ENCODE measurements at regions not wholly inside any gene's neighbourhood (a gene's known extent, or its start where the extent isn't known, plus 50 kb on each side); places are given as distances from the start of the nearest gene placed in this dataset.

- TF ChIP-seq FOXP2 (optimal IDR thresholded peaks at IDR 0.05; ENCODE audit: borderline replicate concordance, extremely low read depth, extremely low read length, insufficient read depth) (no peak), REST (IDR thresholded peaks at IDR 0.05; ENCODE audit: insufficient read depth in 1 of 2, low read depth in 2 of 2, low read length in 2 of 2) (no peak), SIN3A (IDR thresholded peaks at IDR 0.05; ENCODE audit: borderline replicate concordance, insufficient read depth, low read length) (no peak), POLR2AphosphoS5 (IDR thresholded peaks at IDR 0.05; ENCODE audit: low read depth, low read length) (no peak), TAF1 (IDR thresholded peaks at IDR 0.05; ENCODE audit: borderline replicate concordance, insufficient read depth, low read length) (no peak)
Observed at GRCh38 chr16:6246266-6246665, 1086.4 kb upstream of the RBFOX1 start.

GRCh38 chr16:6232056-6232455, 1100.6 kb upstream of the RBFOX1 start:
- TF ChIP-seq SIN3A (IDR thresholded peaks at IDR 0.05; ENCODE audit: borderline replicate concordance, insufficient read depth, low read length) (no peak), POLR2AphosphoS5 (IDR thresholded peaks at IDR 0.05; ENCODE audit: low read depth, low read length) (no peak), REST (IDR thresholded peaks at IDR 0.05; ENCODE audit: insufficient read depth in 1 of 2, low read depth in 2 of 2, low read length in 2 of 2) (no peak), TAF1 (IDR thresholded peaks at IDR 0.05; ENCODE audit: borderline replicate concordance, insufficient read depth, low read length) (no peak), FOXP2 (optimal IDR thresholded peaks at IDR 0.05; ENCODE audit: borderline replicate concordance, extremely low read depth, extremely low read length, insufficient read depth) (no peak)

- TF ChIP-seq SIN3A (IDR thresholded peaks at IDR 0.05; ENCODE audit: borderline replicate concordance, insufficient read depth, low read length) (no peak), TAF1 (IDR thresholded peaks at IDR 0.05; ENCODE audit: borderline replicate concordance, insufficient read depth, low read length) (no peak), FOXP2 (optimal IDR thresholded peaks at IDR 0.05; ENCODE audit: borderline replicate concordance, extremely low read depth, extremely low read length, insufficient read depth) (no peak), POLR2AphosphoS5 (IDR thresholded peaks at IDR 0.05; ENCODE audit: low read depth, low read length) (no peak), REST (IDR thresholded peaks at IDR 0.05; ENCODE audit: insufficient read depth in 1 of 2, low read depth in 2 of 2, low read length in 2 of 2) (no peak)
Observed at GRCh38 chr16:6231398-6231797, 1101.2 kb upstream of the RBFOX1 start.

- no peak for TF ChIP-seq POLR2AphosphoS5 (IDR thresholded peaks at IDR 0.05; ENCODE audit: low read depth, low read length)
Observed at GRCh38 chr16:6229186-6229585, 1103.5 kb upstream of the RBFOX1 start.

- TF ChIP-seq POLR2AphosphoS5 (IDR thresholded peaks at IDR 0.05; ENCODE audit: low read depth, low read length) = no peak
- no peak for TF ChIP-seq SIN3A (IDR thresholded peaks at IDR 0.05; ENCODE audit: borderline replicate concordance, insufficient read depth, low read length)
- TF ChIP-seq FOXP2 (optimal IDR thresholded peaks at IDR 0.05; ENCODE audit: borderline replicate concordance, extremely low read depth, extremely low read length, insufficient read depth) = no peak
- no peak for TF ChIP-seq REST (IDR thresholded peaks at IDR 0.05; ENCODE audit: insufficient read depth in 1 of 2, low read depth in 2 of 2, low read length in 2 of 2)
- TF ChIP-seq TAF1 (IDR thresholded peaks at IDR 0.05; ENCODE audit: borderline replicate concordance, insufficient read depth, low read length) = no peak
Observed at GRCh38 chr16:6218855-6219254, 1113.8 kb upstream of the RBFOX1 start.
